Tibial artery (tissue), 4 donors: ENCODE measurements at regions not wholly inside any gene's neighbourhood (a gene's known extent, or its start where the extent isn't known, plus 50 kb on each side); places are given as distances from the start of the nearest gene placed in this dataset.

Experiments used
- DNase-seq, 2 donors: peaks; one replicate each; pipeline ENCODE4 v3.0.0-alpha.2; 2019
- H3K27ac ChIP-seq, 2 donors: fragments of 200-600 bp; sonication (generic) in 1 of 2; 1 replicate in 1 of 2; 2 replicates in 1 of 2; pipeline ENCODE4 v1.5.1; 2018 to 2019; ENCODE audit warnings: mild to moderate bottlenecking in 1 of 2
- H3K27me3 ChIP-seq, 2 donors: fragments of 200-600 bp; sonication (generic) in 1 of 2; one replicate each; pipeline versions ENCODE4 v1.5.1 to v1.6.0; 2016 to 2019
- H3K36me3 ChIP-seq, 3 donors: fragments of 200-600 bp; sonication (generic) in 2 of 3; one replicate each; pipeline ENCODE4 v1.5.1; 2016 to 2019; ENCODE audit warnings: mild to moderate bottlenecking in 2 of 3
- H3K4me1 ChIP-seq, 4 donors: fragments of 200-600 bp; sonication (generic) in 2 of 4; 1 replicate in 3 of 4; 2 replicates in 1 of 4; pipeline ENCODE4 v1.5.1; 2016 to 2019
- H3K4me3 ChIP-seq, 2 donors: fragments of 200-600 bp; sonication (generic) in 1 of 2; 1 replicate in 1 of 2; 2 replicates in 1 of 2; pipeline ENCODE4 v1.5.1; 2018 to 2019; ENCODE audit warnings: mild to moderate bottlenecking in 2 of 2
- H3K9me3 ChIP-seq, 3 donors: fragments of 200-600 bp; sonication (generic) in 1 of 3; one replicate each; pipeline ENCODE4 v1.5.1; 2016 to 2019
- CTCF ChIP-seq, 2 experiments: fragments of 200-600 bp in 1 of 2; fragments of 450-650 bp in 1 of 2; IDR thresholded peaks; one replicate each; pipeline ENCODE4 v1.5.1; 2017 to 2019; ENCODE audit warnings: antibody characterized with exemption in 2 of 2, mild to moderate bottlenecking in 1 of 2, moderate library complexity in 1 of 2
- intact Hi-C: fragments of 100-400 bp; cut with DNase I; formaldehyde crosslinking; loops from one replicate; pipeline ENCODE4 v1.15.0; 2023; ENCODE audit warnings: low total_unique reads

- no peak overlapping the region for H3K27ac ChIP-seq
- H3K36me3 ChIP-seq = no peaks in the 10 kb centered on the region
- intact Hi-C loops = no loop called here
- no peaks in the 10 kb centered on the region for H3K9me3 ChIP-seq
- H3K4me3 ChIP-seq = no peak overlapping the region
- no peak for TF ChIP-seq CTCF (IDR thresholded peaks at IDR 0.05)
- H3K4me1 ChIP-seq = no peaks in the 10 kb centered on the region
- H3K27me3 ChIP-seq = no peaks in the 10 kb centered on the region
- DNase-seq = no peak
Observed at GRCh38 chr3:145219355-145220235, 941.4 kb downstream of the PLOD2 start.

GRCh38 chr3:145224886-145225285, 936.1 kb downstream of the PLOD2 start:
- Histone ChIP-seq H3K9me3 (no peaks in the 10 kb centered on the region), H3K4me3 (no peak overlapping the region), H3K27me3 (no peaks in the 10 kb centered on the region), H3K4me1 (no peaks in the 10 kb centered on the region), H3K27ac (no peak overlapping the region), H3K36me3 (no peaks in the 10 kb centered on the region)
- intact Hi-C loops = no loop called here
- no peak for TF ChIP-seq CTCF (IDR thresholded peaks at IDR 0.05)
- no peak for DNase-seq

DNA sequence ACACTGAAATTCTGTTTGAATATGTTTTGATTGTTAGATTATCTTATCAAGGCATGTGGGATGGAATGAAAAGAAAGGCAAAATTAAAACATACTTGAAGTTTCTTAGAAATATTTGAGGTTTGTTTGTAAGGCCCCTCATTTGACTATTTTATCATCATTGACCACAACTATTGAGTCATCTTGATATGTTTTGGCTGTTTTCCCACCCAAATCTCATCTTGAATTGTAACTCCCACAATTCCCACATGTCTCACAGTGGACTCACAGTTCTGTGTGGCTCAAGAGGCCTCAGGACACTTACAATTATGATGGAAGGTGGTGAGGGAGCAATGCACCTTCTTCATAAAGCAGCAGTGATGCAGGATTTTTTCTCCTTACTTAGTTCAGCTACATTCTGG, 917.1 kb downstream of the PLOD2 start:
- Histone ChIP-seq H3K9me3 (peaks cover 0 to 5% (median 5%) of the 10 kb centered on the region in 3 donors), H3K4me3 (no peak overlapping the region), H3K27ac (no peak overlapping the region), H3K4me1 (no peaks in the 10 kb centered on the region), H3K27me3 (no peaks in the 10 kb centered on the region), H3K36me3 (no peaks in the 10 kb centered on the region)
- DNase-seq = no peak
- no peak for TF ChIP-seq CTCF (IDR thresholded peaks at IDR 0.05)
- intact Hi-C loops = no loop called here

DNA sequence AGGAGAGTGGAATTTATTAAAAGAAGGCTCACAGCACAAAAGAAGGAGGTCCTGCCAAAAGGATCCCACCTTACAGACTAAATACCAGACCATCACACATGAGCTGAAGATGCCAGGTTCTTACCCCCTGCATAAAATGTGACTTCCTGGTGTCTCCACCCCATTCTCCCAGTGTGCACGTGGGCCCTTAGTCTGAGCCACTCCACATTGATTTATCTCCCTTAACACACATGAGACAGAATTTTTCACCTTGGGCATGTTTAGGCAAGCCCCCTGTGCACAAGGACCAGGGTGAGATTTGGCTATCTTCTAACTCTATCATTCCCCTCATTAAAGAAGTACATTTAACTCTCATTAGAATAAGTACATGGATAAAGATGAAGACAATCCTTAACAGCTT, 916.7 kb downstream of the PLOD2 start:
- no peaks in the 10 kb centered on the region for H3K27me3 ChIP-seq
- H3K4me3 ChIP-seq = no peak overlapping the region
- H3K4me1 ChIP-seq = no peaks in the 10 kb centered on the region
- intact Hi-C loops = no loop called here
- H3K27ac ChIP-seq = no peak overlapping the region
- no peak for TF ChIP-seq CTCF (IDR thresholded peaks at IDR 0.05)
- peaks cover 0 to 10% (median 5%) of the 10 kb centered on the region in 3 donors for H3K9me3 ChIP-seq
- no peaks in the 10 kb centered on the region for H3K36me3 ChIP-seq
- DNase-seq = no peak

DNA sequence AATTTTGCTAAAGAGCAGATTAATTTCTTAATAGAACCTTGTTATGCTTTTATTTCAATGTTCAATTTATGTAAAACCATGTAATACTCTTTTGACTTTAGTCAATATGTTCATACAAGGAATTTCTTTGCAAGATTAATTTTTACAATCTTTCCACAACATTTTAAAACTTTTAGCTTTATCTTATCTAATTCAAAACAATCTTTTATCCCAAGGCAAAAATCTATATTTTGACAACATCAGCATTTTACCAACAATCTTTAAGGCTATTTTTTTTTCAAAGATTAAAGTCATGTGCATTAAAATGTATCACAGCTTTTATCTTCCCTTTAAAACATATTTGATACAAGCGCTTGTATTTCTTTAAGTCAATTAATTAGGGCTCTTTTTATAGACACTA, 914.7 kb downstream of the PLOD2 start:
- Histone ChIP-seq H3K36me3 (no peaks in the 10 kb centered on the region), H3K27ac (no peak overlapping the region), H3K27me3 (no peaks in the 10 kb centered on the region), H3K9me3 (peaks cover 0 to 19% (median 12%) of the 10 kb centered on the region in 3 donors), H3K4me3 (no peak overlapping the region), H3K4me1 (no peaks in the 10 kb centered on the region)
- intact Hi-C loops = no loop called here
- DNase-seq = no peak
- TF ChIP-seq CTCF (IDR thresholded peaks at IDR 0.05) = no peak
